CD4-positive, CD25-positive, alpha-beta regulatory T cell (primary cell): ENCODE measurements at regions not wholly inside any gene's neighbourhood (a gene's known extent, or its start where the extent isn't known, plus 50 kb on each side); places are given as distances from the start of the nearest gene placed in this dataset.

Source experiments
- ATAC-seq, 2 donors: fragments of 150-1000 bp; cut with Tn5 transposase; one replicate each; pipeline ENCODE4 v1.10.0; 2021; ENCODE audit warnings: low read depth in 2 of 2, moderate number of reproducible peaks in 2 of 2, moderate library complexity in 1 of 2
- DNase-seq, 3 donors: peaks; one replicate each; pipeline versions ENCODE4 v3.0.0 to v3.0.0-alpha.2; 2012 to 2022; ENCODE audit warnings: mixed read lengths in 1 of 3
- H3K27ac ChIP-seq: one replicate; pipeline ENCODE4 v1.7.0; 2013; ENCODE audit warnings: mild to moderate bottlenecking, low read length; ENCODE audit not compliant: insufficient read depth, poor library complexity, severe bottlenecking
- H3K27me3 ChIP-seq: one replicate; pipeline ENCODE4 v1.7.0; 2013; ENCODE audit warnings: low read length; ENCODE audit not compliant: control insufficient read depth, insufficient read depth
- H3K36me3 ChIP-seq: one replicate; pipeline ENCODE4 v1.7.0; 2013; ENCODE audit warnings: mild to moderate bottlenecking, low read length, moderate library complexity; ENCODE audit not compliant: control insufficient read depth, insufficient read depth
- H3K4me1 ChIP-seq: 2 replicates; pipeline ENCODE4 v1.7.0; 2013; ENCODE audit warnings: mild to moderate bottlenecking, low read length; ENCODE audit not compliant: insufficient read depth, control insufficient read depth, poor library complexity, severe bottlenecking
- H3K4me3 ChIP-seq: one replicate; pipeline ENCODE4 v1.7.0; 2013; ENCODE audit warnings: low read depth, mild to moderate bottlenecking, low read length, moderate library complexity
- H3K9me3 ChIP-seq, 2 experiments: 1 replicate in 1 of 2; 2 replicates in 1 of 2; pipeline ENCODE4 v1.7.0; 2013; ENCODE audit warnings: low read length in 2 of 2, mild to moderate bottlenecking in 1 of 2, moderate library complexity in 1 of 2; ENCODE audit not compliant: control insufficient read depth in 2 of 2
- H3K27ac Mint-ChIP-seq, 3 donors: one replicate each; pipeline ENCODE4 v1.8.0; 2020 to 2022; ENCODE audit warnings: mild to moderate bottlenecking in 3 of 3, mixed read lengths in 3 of 3, moderate library complexity in 2 of 3
- H3K27me3 Mint-ChIP-seq: one replicate; pipeline ENCODE4 v1.8.0; 2022; ENCODE audit warnings: mild to moderate bottlenecking, mixed read lengths
- H3K36me3 Mint-ChIP-seq: one replicate; pipeline ENCODE4 v1.8.0; 2020; ENCODE audit warnings: mixed read lengths
- H3K4me1 Mint-ChIP-seq, 4 donors: one replicate each; pipeline ENCODE4 v1.8.0; 2020 to 2022; ENCODE audit warnings: mixed read lengths in 4 of 4, mild to moderate bottlenecking in 1 of 4
- H3K4me3 Mint-ChIP-seq, 4 donors: one replicate each; pipeline ENCODE4 v1.8.0; 2020 to 2022; ENCODE audit warnings: mild to moderate bottlenecking in 4 of 4, mixed read lengths in 4 of 4, moderate library complexity in 3 of 4
- H3K9me3 Mint-ChIP-seq, 7 donors: one replicate each; pipeline ENCODE4 v1.8.0; 2020 to 2022; ENCODE audit warnings: mixed read lengths in 7 of 7, mild to moderate bottlenecking in 3 of 7, moderate library complexity in 2 of 7

DNA sequence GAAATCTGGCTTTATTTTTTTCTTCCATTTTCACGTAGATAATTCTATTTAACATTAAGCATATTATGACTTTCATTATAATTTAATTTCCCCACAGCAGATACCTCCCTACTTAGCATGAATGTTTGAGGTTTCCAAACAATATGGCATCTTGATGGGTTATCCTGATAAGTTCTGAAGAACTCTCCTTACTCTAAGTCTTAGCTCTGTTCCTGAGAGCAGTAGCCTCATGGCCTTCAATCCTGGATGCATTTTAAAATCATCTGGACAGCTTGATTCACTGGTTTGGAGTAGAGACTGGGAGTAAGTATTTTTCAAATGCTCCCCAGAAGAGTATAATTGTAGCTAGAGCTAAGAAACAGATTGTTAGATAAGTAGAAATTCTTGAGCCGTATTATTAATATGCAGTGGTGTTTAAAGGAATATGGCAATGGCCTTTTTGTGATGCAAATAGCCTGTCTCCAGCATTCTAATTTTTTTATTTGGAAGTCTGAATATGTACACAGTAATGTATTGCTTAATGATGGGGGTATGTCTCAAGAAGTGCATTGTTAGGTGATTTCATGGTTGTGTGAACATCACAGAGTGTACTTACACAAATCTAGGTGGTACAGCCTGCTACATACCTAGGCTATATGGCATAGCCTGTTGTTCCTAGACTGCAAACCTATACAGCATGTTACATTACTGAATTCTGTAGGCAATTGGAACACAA, 110.5 kb upstream of the EEF1E1 start:
- no peak for DNase-seq
- H3K27ac ChIP-seq: no peak overlapping the region
- H3K4me1 ChIP-seq: no peaks in the 10 kb centered on the region
- Mint-ChIP-seq H3K27ac (no peak overlapping the region), H3K9me3 (no peaks in the 10 kb centered on the region), H3K4me3 (no peak overlapping the region), H3K27me3 (peaks cover 8% of the 10 kb centered on the region), H3K4me1 (no peaks in the 10 kb centered on the region), H3K36me3 (no peaks in the 10 kb centered on the region)
- ATAC-seq: no peak
- no peaks in the 10 kb centered on the region for H3K9me3 ChIP-seq
- no peak overlapping the region for H3K4me3 ChIP-seq
- H3K27me3 ChIP-seq: peaks cover 6% of the 10 kb centered on the region
- no peaks in the 10 kb centered on the region for H3K36me3 ChIP-seq

DNA sequence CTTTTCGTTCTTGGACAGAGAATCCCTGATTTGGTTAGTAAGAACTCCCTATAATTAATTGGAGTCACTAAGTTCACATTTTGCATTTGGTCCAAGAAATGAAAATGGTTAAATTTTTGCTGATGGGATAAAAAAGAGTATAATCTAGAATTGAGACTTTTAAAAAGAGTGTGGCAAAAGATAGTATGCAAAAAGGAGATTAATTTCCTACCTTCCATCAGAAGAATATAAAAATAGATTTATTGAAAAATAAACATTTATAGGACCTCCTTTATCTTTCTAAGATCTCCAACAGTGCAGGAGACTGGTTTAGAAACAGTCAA, 105.5 kb upstream of the EEF1E1 start:
- no peak overlapping the region for H3K27ac Mint-ChIP-seq

DNA sequence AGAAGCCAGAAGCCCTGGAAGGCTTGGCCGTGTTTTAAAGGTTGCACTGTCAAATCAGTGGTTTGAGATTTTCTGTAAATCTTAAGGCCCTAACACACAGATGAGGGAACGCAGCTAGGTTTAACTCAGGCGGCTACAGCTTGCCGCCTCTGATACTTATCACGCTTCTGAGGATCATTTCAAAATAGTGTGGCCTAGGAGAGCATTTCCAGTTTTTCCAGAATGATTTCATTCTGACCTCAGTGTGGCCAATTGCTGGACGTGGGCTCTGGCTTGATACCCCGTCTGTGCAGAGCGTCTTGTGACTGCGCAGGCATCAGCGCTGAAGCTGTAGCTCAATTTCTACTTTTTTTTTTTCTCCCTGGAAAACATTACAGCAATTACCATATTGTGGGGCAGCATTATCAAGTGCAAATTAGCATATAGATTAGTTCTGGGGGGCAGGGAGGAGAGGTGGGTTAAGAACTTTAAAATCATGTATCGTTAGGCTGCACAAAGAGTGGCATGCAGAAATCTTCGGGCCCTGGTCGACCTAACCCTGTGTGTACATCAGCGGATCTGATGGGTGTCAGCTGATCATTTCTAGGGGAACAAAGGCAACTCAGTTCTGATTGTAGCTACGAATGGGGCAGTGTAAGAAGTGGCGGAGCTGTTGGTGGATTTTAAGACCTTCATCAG, 105.0 kb upstream of the EEF1E1 start:
- H3K27me3 ChIP-seq: peaks cover 3% of the 10 kb centered on the region
- H3K4me1 ChIP-seq: no peaks in the 10 kb centered on the region
- no peak overlapping the region for H3K27ac ChIP-seq
- no peaks in the 10 kb centered on the region for H3K9me3 ChIP-seq
- H3K4me1 Mint-ChIP-seq: no peaks in the 10 kb centered on the region
- H3K36me3 Mint-ChIP-seq: no peaks in the 10 kb centered on the region
- ATAC-seq (no peak), DNase-seq (no peak)
- H3K27me3 Mint-ChIP-seq: no peaks in the 10 kb centered on the region
- no peak overlapping the region for H3K4me3 Mint-ChIP-seq
- H3K27ac Mint-ChIP-seq: no peak overlapping the region
- no peaks in the 10 kb centered on the region for H3K36me3 ChIP-seq
- H3K4me3 ChIP-seq: no peak overlapping the region
- H3K9me3 Mint-ChIP-seq: peaks cover 0 to 3% (median 0%) of the 10 kb centered on the region in 7 donors

More for the DNA sequence above, 105.5 kb upstream of the EEF1E1 start:
- H3K4me1 ChIP-seq: no peaks in the 10 kb centered on the region
- Mint-ChIP-seq H3K27me3 (no peaks in the 10 kb centered on the region), H3K36me3 (no peaks in the 10 kb centered on the region), H3K4me3 (no peak overlapping the region), H3K9me3 (peaks cover 0 to 3% (median 0%) of the 10 kb centered on the region in 7 donors), H3K4me1 (no peaks in the 10 kb centered on the region)
- no peak for DNase-seq
- no peak overlapping the region for H3K4me3 ChIP-seq
- no peak for ATAC-seq
- no peak overlapping the region for H3K27ac ChIP-seq
- H3K9me3 ChIP-seq: no peaks in the 10 kb centered on the region
- H3K36me3 ChIP-seq: no peaks in the 10 kb centered on the region
- H3K27me3 ChIP-seq: peaks cover 3% of the 10 kb centered on the region

DNA sequence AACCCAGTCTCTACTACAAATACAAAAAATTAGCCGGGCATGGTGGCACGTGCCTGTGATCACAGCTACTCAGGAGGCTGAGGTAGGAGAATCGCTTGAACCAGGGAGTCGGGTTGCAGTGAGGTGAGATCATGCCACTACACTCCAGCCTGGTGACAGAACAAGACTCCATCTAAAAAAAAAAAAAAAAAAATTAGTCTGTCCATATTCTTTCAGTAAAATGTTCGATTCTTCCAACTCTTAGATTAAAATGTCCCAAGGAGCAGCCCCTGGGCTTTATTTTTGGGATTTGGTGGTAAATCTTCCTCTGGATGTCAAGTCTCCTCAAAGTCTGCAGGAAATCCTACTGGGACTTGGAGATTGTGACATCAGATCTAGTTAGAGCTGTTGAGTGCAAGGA, 101.0 kb upstream of the EEF1E1 start:
- peaks cover 0 to 3% (median 0%) of the 10 kb centered on the region in 7 donors for H3K9me3 Mint-ChIP-seq

DNA sequence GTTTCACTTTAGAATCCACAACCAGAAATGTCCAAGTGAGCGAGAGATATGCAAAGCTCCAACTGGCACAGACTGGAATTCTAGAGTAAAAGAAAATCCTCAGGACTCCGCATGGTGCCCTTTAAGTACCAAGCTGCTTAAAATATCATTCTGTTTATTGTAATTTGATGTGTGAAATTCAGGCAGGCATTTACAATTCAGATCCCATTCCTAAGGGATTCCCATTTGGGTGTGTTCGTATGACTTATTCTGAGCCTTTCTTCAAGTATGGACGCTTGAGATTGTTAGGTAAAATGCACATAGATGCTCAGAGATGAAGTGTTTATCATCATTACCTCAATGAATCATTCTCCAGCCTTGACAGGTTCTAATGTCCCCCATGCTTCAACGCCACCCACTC, 99.3 kb upstream of the EEF1E1 start:
- DNase-seq: no peak
- no peak overlapping the region for H3K4me3 ChIP-seq
- peaks cover 4% of the 10 kb centered on the region for H3K27me3 Mint-ChIP-seq
- no peaks in the 10 kb centered on the region for H3K9me3 ChIP-seq
- no peak overlapping the region for H3K27ac ChIP-seq
- ATAC-seq: no peak
- no peaks in the 10 kb centered on the region for H3K36me3 Mint-ChIP-seq
- H3K4me3 Mint-ChIP-seq: no peak overlapping the region
- no peaks in the 10 kb centered on the region for H3K4me1 ChIP-seq
- H3K27ac Mint-ChIP-seq: no peak overlapping the region
- H3K4me1 Mint-ChIP-seq: no peaks in the 10 kb centered on the region
- H3K9me3 Mint-ChIP-seq: peaks cover 0 to 3% (median 0%) of the 10 kb centered on the region in 7 donors
- H3K36me3 ChIP-seq: no peaks in the 10 kb centered on the region
- peaks cover 1% of the 10 kb centered on the region for H3K27me3 ChIP-seq

More for the DNA sequence above, 101.0 kb upstream of the EEF1E1 start:
- H3K4me3 Mint-ChIP-seq: no peak overlapping the region
- H3K27me3 Mint-ChIP-seq: peaks cover 4% of the 10 kb centered on the region
- Histone ChIP-seq H3K27me3 (no peaks in the 10 kb centered on the region), H3K4me1 (no peaks in the 10 kb centered on the region), H3K27ac (no peak overlapping the region), H3K36me3 (no peaks in the 10 kb centered on the region), H3K9me3 (no peaks in the 10 kb centered on the region), H3K4me3 (no peak overlapping the region)
- H3K27ac Mint-ChIP-seq: no peak overlapping the region
- H3K4me1 Mint-ChIP-seq: no peaks in the 10 kb centered on the region
- DNase-seq (no peak), ATAC-seq (no peak)
- no peaks in the 10 kb centered on the region for H3K36me3 Mint-ChIP-seq

DNA sequence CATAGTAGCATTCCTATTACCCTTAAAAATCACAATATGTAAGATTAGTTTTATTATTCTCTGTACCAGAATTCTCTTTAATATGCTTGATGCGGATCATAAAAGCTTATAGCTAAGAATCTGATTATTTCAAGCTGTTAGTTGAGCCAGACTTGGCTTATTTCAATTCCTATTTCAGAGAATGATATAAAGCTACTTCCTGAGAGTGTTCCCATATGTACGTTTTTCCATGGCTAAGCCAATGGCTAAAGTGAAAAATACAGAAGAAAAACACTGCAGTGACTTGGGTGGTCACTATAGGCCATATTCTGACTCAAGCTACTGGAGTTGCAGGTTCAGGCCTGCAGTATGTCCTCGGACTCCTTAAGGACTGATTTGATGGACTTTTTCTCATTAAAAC, 97.9 kb upstream of the EEF1E1 start:
- ATAC-seq (no peak), DNase-seq (no peak)
- Histone ChIP-seq H3K27ac (no peak overlapping the region), H3K4me1 (no peaks in the 10 kb centered on the region), H3K36me3 (no peaks in the 10 kb centered on the region), H3K9me3 (no peaks in the 10 kb centered on the region), H3K27me3 (peaks cover 1% of the 10 kb centered on the region), H3K4me3 (no peak overlapping the region)
- Mint-ChIP-seq H3K36me3 (no peaks in the 10 kb centered on the region), H3K27me3 (peaks cover 4% of the 10 kb centered on the region), H3K4me3 (no peak overlapping the region), H3K4me1 (no peaks in the 10 kb centered on the region), H3K27ac (no peak overlapping the region), H3K9me3 (peaks cover 0 to 3% (median 0%) of the 10 kb centered on the region in 7 donors)

DNA sequence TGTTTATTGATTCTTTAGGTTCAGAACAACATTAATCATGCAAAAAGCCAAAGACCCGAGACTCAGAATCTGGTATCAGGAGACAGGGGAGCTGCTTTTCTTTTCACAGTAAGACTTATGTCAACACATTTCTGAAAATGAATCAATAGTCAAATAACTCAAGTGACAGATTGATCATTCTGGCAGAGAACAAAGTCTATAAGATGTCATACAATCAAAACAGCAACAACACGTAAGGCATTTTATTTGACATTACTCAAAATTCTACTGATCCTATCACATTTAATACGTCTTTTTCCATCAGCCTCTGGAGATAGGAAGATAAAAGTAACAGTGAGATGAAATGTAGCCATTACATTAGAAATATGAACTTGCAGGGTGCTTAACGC, 93.4 kb upstream of the EEF1E1 start:
- no peak overlapping the region for H3K27ac Mint-ChIP-seq
- Histone ChIP-seq H3K9me3 (no peaks in the 10 kb centered on the region), H3K4me1 (no peaks in the 10 kb centered on the region), H3K36me3 (no peaks in the 10 kb centered on the region), H3K27ac (no peak overlapping the region), H3K27me3 (peaks cover 1% of the 10 kb centered on the region), H3K4me3 (no peak overlapping the region)
- no peaks in the 10 kb centered on the region for H3K36me3 Mint-ChIP-seq
- no peak overlapping the region for H3K4me3 Mint-ChIP-seq
- peaks cover 4% of the 10 kb centered on the region for H3K27me3 Mint-ChIP-seq
- no peaks in the 10 kb centered on the region for H3K4me1 Mint-ChIP-seq
- ATAC-seq (no peak), DNase-seq (no peak)
- peaks cover 0 to 3% (median 2%) of the 10 kb centered on the region in 7 donors for H3K9me3 Mint-ChIP-seq
